NB4 (cell line): ENCODE measurements at regions not wholly inside any gene's neighbourhood (a gene's known extent, or its start where the extent isn't known, plus 50 kb on each side); places are given as distances from the start of the nearest gene placed in this dataset.

ENCODE experiments used
- MYC ChIP-seq: IDR thresholded peaks from 2 replicates; pipeline ENCODE4 v1.6.1; 2011; ENCODE audit warnings: low read depth, low read length
- POLR2A ChIP-seq: IDR thresholded peaks from 2 replicates; pipeline ENCODE4 v1.6.1; 2011; ENCODE audit warnings: mild to moderate bottlenecking; ENCODE audit not compliant: insufficient read length; ENCODE audit errors: extremely low read depth
- TF ChIP-seq, protein P1 (sequence below): IDR thresholded peaks from one replicate; pipeline ENCODE4 v1.5.1; 2012; ENCODE audit warnings: low read depth, low read length
- TF ChIP-seq, protein P2 (sequence below): IDR thresholded peaks from 2 replicates; pipeline ENCODE4 v1.6.1; 2011; ENCODE audit warnings: low read depth, low read length

DNA sequence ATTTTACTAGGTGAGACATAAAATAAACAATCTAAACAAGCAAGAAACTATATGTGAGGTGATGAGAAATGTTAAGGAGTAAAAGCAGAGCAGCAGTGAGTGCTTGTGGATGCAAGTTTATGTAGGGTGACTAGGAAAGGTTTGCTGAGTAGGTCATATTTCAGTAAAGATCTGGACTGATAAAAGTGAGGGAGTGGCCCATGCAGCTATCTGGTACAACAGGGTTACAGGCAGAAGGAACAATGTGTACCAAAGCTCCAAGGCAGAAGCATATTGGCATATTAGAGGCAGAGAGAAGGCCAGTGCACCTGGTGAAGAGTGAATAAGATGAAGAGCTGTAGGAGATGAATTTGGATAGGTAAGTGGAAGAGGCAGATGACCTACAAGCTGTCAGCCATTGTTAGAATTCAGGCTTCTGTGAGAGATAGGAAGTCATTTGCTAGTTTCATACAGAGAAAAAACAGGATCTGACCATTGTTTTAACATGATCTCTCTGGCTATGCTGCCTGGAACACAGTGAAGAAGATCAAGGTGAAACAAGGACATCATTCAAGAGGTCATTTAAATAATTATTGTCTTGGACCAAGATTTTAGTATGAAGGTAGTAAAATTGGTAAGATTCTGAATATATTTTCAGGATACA lies 274.6 kb downstream of the ANKRD50 start:
- TF ChIP-seq POLR2A: no peak
- TF ChIP-seq, protein P1, sequence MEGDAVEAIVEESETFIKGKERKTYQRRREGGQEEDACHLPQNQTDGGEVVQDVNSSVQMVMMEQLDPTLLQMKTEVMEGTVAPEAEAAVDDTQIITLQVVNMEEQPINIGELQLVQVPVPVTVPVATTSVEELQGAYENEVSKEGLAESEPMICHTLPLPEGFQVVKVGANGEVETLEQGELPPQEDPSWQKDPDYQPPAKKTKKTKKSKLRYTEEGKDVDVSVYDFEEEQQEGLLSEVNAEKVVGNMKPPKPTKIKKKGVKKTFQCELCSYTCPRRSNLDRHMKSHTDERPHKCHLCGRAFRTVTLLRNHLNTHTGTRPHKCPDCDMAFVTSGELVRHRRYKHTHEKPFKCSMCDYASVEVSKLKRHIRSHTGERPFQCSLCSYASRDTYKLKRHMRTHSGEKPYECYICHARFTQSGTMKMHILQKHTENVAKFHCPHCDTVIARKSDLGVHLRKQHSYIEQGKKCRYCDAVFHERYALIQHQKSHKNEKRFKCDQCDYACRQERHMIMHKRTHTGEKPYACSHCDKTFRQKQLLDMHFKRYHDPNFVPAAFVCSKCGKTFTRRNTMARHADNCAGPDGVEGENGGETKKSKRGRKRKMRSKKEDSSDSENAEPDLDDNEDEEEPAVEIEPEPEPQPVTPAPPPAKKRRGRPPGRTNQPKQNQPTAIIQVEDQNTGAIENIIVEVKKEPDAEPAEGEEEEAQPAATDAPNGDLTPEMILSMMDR: no peak
- TF ChIP-seq MYC: no peak
- TF ChIP-seq, protein P2, sequence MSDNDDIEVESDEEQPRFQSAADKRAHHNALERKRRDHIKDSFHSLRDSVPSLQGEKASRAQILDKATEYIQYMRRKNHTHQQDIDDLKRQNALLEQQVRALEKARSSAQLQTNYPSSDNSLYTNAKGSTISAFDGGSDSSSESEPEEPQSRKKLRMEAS: no peak
